Astrocyte (in vitro differentiated cells and primary cell): ENCODE measurements at regions not wholly inside any gene's neighbourhood (a gene's known extent, or its start where the extent isn't known, plus 50 kb on each side); places are given as distances from the start of the nearest gene placed in this dataset.

Source experiments
- DNase-seq: peaks from one replicate; pipeline ENCODE4 v3.0.0-alpha.2; 2010; ENCODE audit warnings: low read depth
- FAIRE-seq: peaks from 2 replicates; lab custom pipeline; 2011; peaks lifted over from hg19 to GRCh38; lab: Jason Lieb, UNC
- H2AFZ ChIP-seq: 2 replicates; pipeline ENCODE4 v1.6.0; 2012; ENCODE audit warnings: low read depth, low read length, inconsistent platforms
- H3K27ac ChIP-seq: 2 replicates; pipeline ENCODE4 v1.5.1; 2011; ENCODE audit warnings: low read depth, low read length, inconsistent platforms
- H3K27me3 ChIP-seq: 2 replicates; pipeline ENCODE4 v1.6.0; 2011; ENCODE audit warnings: low read length, inconsistent platforms; ENCODE audit not compliant: insufficient read depth
- H3K36me3 ChIP-seq: 2 replicates; pipeline ENCODE4 v1.5.1; 2011; ENCODE audit warnings: low read length, inconsistent platforms; ENCODE audit not compliant: insufficient read depth
- H3K4me1 ChIP-seq: 2 replicates; pipeline ENCODE4 v1.5.1; 2011; ENCODE audit warnings: low read length, inconsistent platforms; ENCODE audit not compliant: insufficient read depth
- H3K4me2 ChIP-seq: 2 replicates; pipeline ENCODE4 v1.6.0; 2012; ENCODE audit warnings: low read length, inconsistent platforms
- H3K4me3 ChIP-seq: 2 replicates; pipeline ENCODE4 v1.5.1; 2011; ENCODE audit warnings: low read depth, mild to moderate bottlenecking, low read length, inconsistent platforms; ENCODE audit not compliant: insufficient read depth
- H3K79me2 ChIP-seq: 2 replicates; pipeline ENCODE4 v1.6.0; 2012; ENCODE audit warnings: mild to moderate bottlenecking, low read length, inconsistent platforms; ENCODE audit not compliant: insufficient read depth
- H3K9ac ChIP-seq: 2 replicates; pipeline ENCODE4 v1.6.0; 2012; ENCODE audit warnings: mild to moderate bottlenecking, low read length, inconsistent platforms
- H3K9me3 ChIP-seq: 2 replicates; pipeline ENCODE4 v1.5.1; 2012; ENCODE audit warnings: low read depth, mild to moderate bottlenecking, low read length, inconsistent platforms; ENCODE audit not compliant: insufficient read depth
- H4K20me1 ChIP-seq: 2 replicates; pipeline ENCODE4 v1.6.0; 2012; ENCODE audit warnings: low read length, inconsistent platforms; ENCODE audit not compliant: insufficient read depth
- H3K27ac Mint-ChIP-seq: one replicate; pipeline ENCODE4 v1.8.0; 2021; ENCODE audit warnings: mild to moderate bottlenecking, mixed read lengths; ENCODE audit not compliant: unreplicated experiment
- H3K27me3 Mint-ChIP-seq: one replicate; pipeline ENCODE4 v1.8.0; 2021; ENCODE audit warnings: low read depth, mixed read lengths; ENCODE audit not compliant: unreplicated experiment
- H3K36me3 Mint-ChIP-seq: one replicate; pipeline ENCODE4 v1.8.0; 2021; ENCODE audit warnings: low read depth, mixed read lengths; ENCODE audit not compliant: unreplicated experiment
- H3K4me1 Mint-ChIP-seq: one replicate; pipeline ENCODE4 v1.8.0; 2021; ENCODE audit warnings: low read depth, mixed read lengths; ENCODE audit not compliant: unreplicated experiment
- H3K4me3 Mint-ChIP-seq: one replicate; pipeline ENCODE4 v1.8.0; 2021; ENCODE audit warnings: mild to moderate bottlenecking, moderate library complexity, mixed read lengths; ENCODE audit not compliant: unreplicated experiment
- H3K9me3 Mint-ChIP-seq: one replicate; pipeline ENCODE4 v1.8.0; 2021; ENCODE audit warnings: mild to moderate bottlenecking, mixed read lengths; ENCODE audit not compliant: unreplicated experiment
- CTCF ChIP-seq: IDR thresholded peaks from 2 replicates; pipeline ENCODE4 v1.5.1; 2011; ENCODE audit warnings: low read depth, mild to moderate bottlenecking, inconsistent platforms, low read length, moderate library complexity; ENCODE audit not compliant: insufficient read depth
- EZH2 ChIP-seq: IDR thresholded peaks from 2 replicates; pipeline ENCODE4 v1.6.1; 2012; ENCODE audit warnings: mild to moderate bottlenecking, low read length, inconsistent platforms; ENCODE audit not compliant: insufficient read depth

GRCh38 chr20:24896984-24897383, 52.1 kb upstream of the CST7 start:
- Mint-ChIP-seq H3K4me3 (no peak overlapping the region), H3K27me3 (peaks cover 4% of the 10 kb centered on the region), H3K9me3 (peaks cover 22% of the 10 kb centered on the region), H3K4me1 (no peaks in the 10 kb centered on the region), H3K27ac (no peak overlapping the region), H3K36me3 (no peaks in the 10 kb centered on the region)
- FAIRE-seq (no peak), DNase-seq (no peak)
- Histone ChIP-seq H3K4me1 (no peaks in the 10 kb centered on the region), H3K27ac (no peak overlapping the region), H3K79me2 (no peaks in the 10 kb centered on the region), H3K4me3 (no peak overlapping the region), H3K9me3 (peaks cover 3% of the 10 kb centered on the region), H2AFZ (no peak overlapping the region), H3K36me3 (no peaks in the 10 kb centered on the region), H4K20me1 (no peaks in the 10 kb centered on the region), H3K9ac (no peak overlapping the region), H3K4me2 (no peak overlapping the region), H3K27me3 (no peaks in the 10 kb centered on the region)
- TF ChIP-seq EZH2, result no peak
- no peak for TF ChIP-seq CTCF

GRCh38 chr20:24897974-24898373, 51.1 kb upstream of the CST7 start:
- Histone ChIP-seq H3K27me3 (no peaks in the 10 kb centered on the region), H3K36me3 (no peaks in the 10 kb centered on the region), H3K4me1 (no peaks in the 10 kb centered on the region), H4K20me1 (no peaks in the 10 kb centered on the region), H3K9ac (no peak overlapping the region), H3K79me2 (no peaks in the 10 kb centered on the region), H3K4me3 (no peak overlapping the region), H3K4me2 (no peak overlapping the region), H3K27ac (no peak overlapping the region), H2AFZ (no peak overlapping the region), H3K9me3 (peaks cover 3% of the 10 kb centered on the region)
- no peaks in the 10 kb centered on the region for H3K4me1 Mint-ChIP-seq
- no peak overlapping the region for H3K27ac Mint-ChIP-seq
- no peak for FAIRE-seq
- H3K36me3 Mint-ChIP-seq, result no peaks in the 10 kb centered on the region
- TF ChIP-seq EZH2, result no peak
- no peak for TF ChIP-seq CTCF
- no peak overlapping the region for H3K4me3 Mint-ChIP-seq
- peaks cover 4% of the 10 kb centered on the region for H3K27me3 Mint-ChIP-seq
- peaks cover 19% of the 10 kb centered on the region for H3K9me3 Mint-ChIP-seq
- DNase-seq, result no peak

GRCh38 chr20:24899153-24899552, 49.9 kb upstream of the CST7 start:
- Histone ChIP-seq H3K79me2 (no peaks in the 10 kb centered on the region), H3K36me3 (no peaks in the 10 kb centered on the region), H3K27ac (no peak overlapping the region), H3K27me3 (no peaks in the 10 kb centered on the region), H2AFZ (no peak overlapping the region), H3K4me3 (no peak overlapping the region), H3K4me2 (no peak overlapping the region), H3K4me1 (no peaks in the 10 kb centered on the region), H3K9me3 (peaks cover 3% of the 10 kb centered on the region), H3K9ac (no peak overlapping the region), H4K20me1 (no peaks in the 10 kb centered on the region)
- TF ChIP-seq EZH2 (no peak), CTCF (no peak)
- Mint-ChIP-seq H3K27ac (no peak overlapping the region), H3K4me1 (no peaks in the 10 kb centered on the region), H3K9me3 (peaks cover 22% of the 10 kb centered on the region), H3K27me3 (peaks cover 4% of the 10 kb centered on the region), H3K4me3 (no peak overlapping the region), H3K36me3 (no peaks in the 10 kb centered on the region)
- no peak for FAIRE-seq
- DNase-seq, result no peak
